Caco-2 (cell line): ENCODE measurements at regions not wholly inside any gene's neighbourhood (a gene's known extent, or its start where the extent isn't known, plus 50 kb on each side); places are given as distances from the start of the nearest gene placed in this dataset.
A peak's percentile ranks its signal among the peaks of the same experiment; 100 is the strongest.

Source experiments
- BruUV-seq: library from RNA; stranded (reverse); fragments of 400-500 nt; replicated peaks from 2 replicates; lab custom pipeline; 2021; lab: Mats Ljungman, UMichigan
- CTCF ChIA-PET: fragments of 300-600 bp; sonication (Branson Sonifier 250); formaldehyde crosslinking; loops from one replicate; lab custom pipeline; 2022; ENCODE audit warnings: antibody characterized with exemption; lab: Charles Lee
- POLR2A ChIA-PET: fragments of 300-600 bp; sonication (Branson Sonifier 250); formaldehyde crosslinking; loops from one replicate; lab custom pipeline; 2022; ENCODE audit warnings: antibody characterized with exemption; lab: Charles Lee
- DNase-seq, 2 experiments: peaks; one replicate each; pipeline versions ENCODE4 v3.0.0 to v3.0.0-alpha.2; 2020 to 2022
- H3K27me3 ChIP-seq: replicated peaks from 2 replicates; pipeline ENCODE4 v1.6.0; 2011; ENCODE audit warnings: low read length; ENCODE audit not compliant: control insufficient read depth, insufficient read depth
- H3K36me3 ChIP-seq: 2 replicates; pipeline ENCODE4 v1.5.1; 2011; ENCODE audit warnings: low read length; ENCODE audit not compliant: control insufficient read depth, insufficient read depth
- H3K4me1 ChIP-seq: fragments of 250-450 bp; sonication (Bioruptor Pico); 2 replicates; pipeline ENCODE4 v1.5.1; 2020; ENCODE audit warnings: mild to moderate bottlenecking
- H3K4me3 ChIP-seq: 2 replicates; pipeline ENCODE4 v1.5.1; 2011; ENCODE audit warnings: low read depth, mild to moderate bottlenecking, control low read depth, low read length
- H3K9me3 ChIP-seq: fragments of 250-450 bp; sonication (Bioruptor Pico); 2 replicates; pipeline ENCODE4 v1.5.1; 2020; ENCODE audit warnings: mild to moderate bottlenecking, moderate library complexity
- H3K27ac Mint-ChIP-seq: one replicate; pipeline ENCODE4 v1.8.0; 2022; ENCODE audit warnings: mixed read lengths; ENCODE audit not compliant: unreplicated experiment
- H3K27me3 Mint-ChIP-seq: one replicate; pipeline ENCODE4 v1.8.0; 2022; ENCODE audit warnings: mixed read lengths; ENCODE audit not compliant: insufficient read depth, unreplicated experiment
- H3K36me3 Mint-ChIP-seq: one replicate; pipeline ENCODE4 v1.8.0; 2022; ENCODE audit warnings: mild to moderate bottlenecking, mixed read lengths; ENCODE audit not compliant: insufficient read depth, unreplicated experiment
- H3K4me1 Mint-ChIP-seq: one replicate; pipeline ENCODE4 v1.8.0; 2022; ENCODE audit warnings: low read depth, mixed read lengths; ENCODE audit not compliant: unreplicated experiment
- H3K4me3 Mint-ChIP-seq: one replicate; pipeline ENCODE4 v1.8.0; 2022; ENCODE audit warnings: mild to moderate bottlenecking, moderate library complexity, mixed read lengths; ENCODE audit not compliant: unreplicated experiment
- H3K9me3 Mint-ChIP-seq: one replicate; pipeline ENCODE4 v1.8.0; 2022; ENCODE audit warnings: mixed read lengths; ENCODE audit not compliant: unreplicated experiment
- intact Hi-C: fragments of 100-400 bp; cut with micrococcal nuclease; formaldehyde crosslinking; loops from one replicate; pipeline ENCODE4 v1.10.0; 2022; ENCODE audit not compliant: unreplicated experiment
- TF ChIP-seq, protein P1 (sequence below), 2 experiments: fragments of 200-600 bp in 1 of 2; IDR thresholded peaks; 1 replicate in 1 of 2; 2 replicates in 1 of 2; pipeline versions ENCODE4 v1.5.1 to v1.8.0; 2011 to 2022; ENCODE audit warnings: antibody characterized with exemption in 1 of 2, control low read depth in 1 of 2, inconsistent platforms in 1 of 2, low read depth in 1 of 2, low read length in 1 of 2, mild to moderate bottlenecking in 1 of 2, moderate library complexity in 1 of 2; ENCODE audit not compliant: insufficient read depth in 1 of 2, severe bottlenecking in 1 of 2, unreplicated experiment in 1 of 2

DNA sequence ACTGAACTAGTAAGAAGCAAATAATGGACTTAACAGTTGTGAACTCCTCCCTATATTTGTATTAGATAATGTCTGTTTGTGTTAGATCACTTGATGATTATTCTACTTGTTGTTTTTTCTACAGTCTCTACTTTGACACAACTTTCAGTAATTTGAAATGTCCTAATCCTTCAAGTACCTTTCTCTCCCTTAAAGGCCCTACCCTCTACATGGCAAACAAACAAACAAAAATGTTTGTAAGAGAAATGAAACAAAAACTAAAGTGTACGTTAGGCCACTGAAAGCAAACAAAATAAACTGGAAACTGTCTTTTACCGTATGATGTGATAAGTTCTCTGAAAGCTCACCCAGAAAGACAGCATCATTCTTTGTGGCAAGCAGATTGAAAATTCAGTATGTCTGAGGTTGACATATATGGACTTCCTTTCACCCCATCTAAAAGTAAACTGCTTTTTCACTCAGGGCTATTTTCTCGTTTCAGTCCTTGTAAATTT lies 255.9 kb upstream of the SNX7 start:
- no peaks in the 10 kb centered on the region for H3K9me3 Mint-ChIP-seq
- no TSS peak for BruUV-seq
- H3K27ac Mint-ChIP-seq: no peak overlapping the region
- no peaks in the 10 kb centered on the region for H3K27me3 Mint-ChIP-seq
- TF ChIP-seq, protein P1, sequence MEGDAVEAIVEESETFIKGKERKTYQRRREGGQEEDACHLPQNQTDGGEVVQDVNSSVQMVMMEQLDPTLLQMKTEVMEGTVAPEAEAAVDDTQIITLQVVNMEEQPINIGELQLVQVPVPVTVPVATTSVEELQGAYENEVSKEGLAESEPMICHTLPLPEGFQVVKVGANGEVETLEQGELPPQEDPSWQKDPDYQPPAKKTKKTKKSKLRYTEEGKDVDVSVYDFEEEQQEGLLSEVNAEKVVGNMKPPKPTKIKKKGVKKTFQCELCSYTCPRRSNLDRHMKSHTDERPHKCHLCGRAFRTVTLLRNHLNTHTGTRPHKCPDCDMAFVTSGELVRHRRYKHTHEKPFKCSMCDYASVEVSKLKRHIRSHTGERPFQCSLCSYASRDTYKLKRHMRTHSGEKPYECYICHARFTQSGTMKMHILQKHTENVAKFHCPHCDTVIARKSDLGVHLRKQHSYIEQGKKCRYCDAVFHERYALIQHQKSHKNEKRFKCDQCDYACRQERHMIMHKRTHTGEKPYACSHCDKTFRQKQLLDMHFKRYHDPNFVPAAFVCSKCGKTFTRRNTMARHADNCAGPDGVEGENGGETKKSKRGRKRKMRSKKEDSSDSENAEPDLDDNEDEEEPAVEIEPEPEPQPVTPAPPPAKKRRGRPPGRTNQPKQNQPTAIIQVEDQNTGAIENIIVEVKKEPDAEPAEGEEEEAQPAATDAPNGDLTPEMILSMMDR (IDR thresholded peaks at IDR 0.05; ENCODE audit: insufficient read depth in 1 of 2, low read depth in 1 of 2, low read length in 1 of 2, severe bottlenecking in 1 of 2, unreplicated experiment in 1 of 2): no peak
- ChIA-PET POLR2A (no interaction called here), CTCF (no interaction called here)
- Histone ChIP-seq H3K4me1 (peaks cover 14% of the 10 kb centered on the region), H3K27me3 (no peaks in the 10 kb centered on the region), H3K4me3 (no peak overlapping the region), H3K9me3 (no peaks in the 10 kb centered on the region), H3K36me3 (no peaks in the 10 kb centered on the region)
- peak overlapping the region; percentile 36 for H3K4me3 Mint-ChIP-seq
- no peaks in the 10 kb centered on the region for H3K36me3 Mint-ChIP-seq
- no peaks in the 10 kb centered on the region for H3K4me1 Mint-ChIP-seq
- no peak for DNase-seq
- intact Hi-C loops: loop anchor here (5.0 kb wide), 1 partner anchor 52 kb away; no protein-coding TSS in a partner anchor

DNA sequence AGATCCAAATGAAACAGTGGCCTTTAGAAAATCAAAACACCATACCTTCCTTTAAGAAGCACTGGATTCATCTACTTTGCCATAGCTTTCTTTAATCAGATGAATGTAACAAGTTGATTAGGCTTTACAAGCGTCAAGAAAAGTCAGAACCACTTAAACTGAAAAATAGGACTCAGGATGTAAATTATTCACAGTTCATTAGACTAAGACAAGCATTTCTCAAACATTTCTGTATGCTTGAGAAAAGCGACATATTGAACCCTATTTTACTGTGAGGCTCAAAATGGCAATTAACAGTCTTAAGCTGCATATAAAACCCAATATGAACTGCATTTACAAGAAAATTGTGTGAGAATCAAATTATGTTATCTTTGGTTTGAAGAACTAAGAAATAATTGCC lies 256.7 kb upstream of the SNX7 start:
- ChIA-PET POLR2A (no interaction called here), CTCF (no interaction called here)
- Histone ChIP-seq H3K36me3 (no peaks in the 10 kb centered on the region), H3K4me3 (no peak overlapping the region), H3K9me3 (no peaks in the 10 kb centered on the region), H3K27me3 (no peaks in the 10 kb centered on the region), H3K4me1 (peaks cover 14% of the 10 kb centered on the region)
- H3K4me3 Mint-ChIP-seq: no peak overlapping the region
- H3K4me1 Mint-ChIP-seq: no peaks in the 10 kb centered on the region
- DNase-seq: no peak
- H3K9me3 Mint-ChIP-seq: no peaks in the 10 kb centered on the region
- BruUV-seq: no TSS peak
- H3K36me3 Mint-ChIP-seq: no peaks in the 10 kb centered on the region
- no peak overlapping the region for H3K27ac Mint-ChIP-seq
- no peaks in the 10 kb centered on the region for H3K27me3 Mint-ChIP-seq
- intact Hi-C loops: loop anchor here (5.0 kb wide), 1 partner anchor 52 kb away; no protein-coding TSS in a partner anchor
- TF ChIP-seq, protein P1 (IDR thresholded peaks at IDR 0.05; ENCODE audit: insufficient read depth in 1 of 2, low read depth in 1 of 2, low read length in 1 of 2, severe bottlenecking in 1 of 2, unreplicated experiment in 1 of 2): no peak

DNA sequence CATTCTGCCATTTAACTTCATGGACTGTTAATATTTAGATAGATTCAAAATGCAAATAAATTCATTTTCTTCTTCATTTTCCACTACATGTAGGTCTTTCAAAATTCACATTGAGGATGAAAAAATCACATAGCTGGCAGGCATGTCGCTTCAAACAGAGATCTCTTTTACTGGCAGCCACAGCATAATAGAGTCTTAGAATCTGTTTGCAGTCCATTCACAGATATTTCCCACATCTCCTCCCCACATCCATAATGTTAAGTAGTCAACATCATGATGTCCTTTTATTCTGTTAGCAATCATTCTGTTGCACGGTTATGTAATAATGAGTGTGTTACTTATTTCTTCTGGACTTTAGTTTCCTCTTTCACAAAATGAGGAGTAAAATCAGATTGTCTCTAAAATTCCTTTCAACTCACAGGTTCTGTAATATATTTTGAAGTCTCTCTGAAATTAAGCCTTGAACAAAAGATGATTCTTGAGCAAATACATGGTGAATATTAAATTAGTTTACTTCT lies 257.5 kb upstream of the SNX7 start:
- no peak overlapping the region for H3K4me3 ChIP-seq
- BruUV-seq: no TSS peak
- DNase-seq: no peak
- TF ChIP-seq, protein P1 (IDR thresholded peaks at IDR 0.05; ENCODE audit: insufficient read depth in 1 of 2, low read depth in 1 of 2, low read length in 1 of 2, severe bottlenecking in 1 of 2, unreplicated experiment in 1 of 2): no peak
- H3K4me1 ChIP-seq: peaks cover 14% of the 10 kb centered on the region
- no peaks in the 10 kb centered on the region for H3K9me3 ChIP-seq
- H3K4me3 Mint-ChIP-seq: no peak overlapping the region
- CTCF ChIA-PET: no interaction called here
- intact Hi-C loops: no loop called here
- no peaks in the 10 kb centered on the region for H3K4me1 Mint-ChIP-seq
- H3K27ac Mint-ChIP-seq: peak overlapping the region; percentile 28
- no peaks in the 10 kb centered on the region for H3K27me3 ChIP-seq
- no peaks in the 10 kb centered on the region for H3K27me3 Mint-ChIP-seq
- H3K36me3 Mint-ChIP-seq: no peaks in the 10 kb centered on the region
- POLR2A ChIA-PET: no interaction called here
- no peaks in the 10 kb centered on the region for H3K36me3 ChIP-seq
- H3K9me3 Mint-ChIP-seq: no peaks in the 10 kb centered on the region
